OCI-LY1 (cell line): ENCODE measurements at regions not wholly inside any gene's neighbourhood (a gene's known extent, or its start where the extent isn't known, plus 50 kb on each side); places are given as distances from the start of the nearest gene placed in this dataset.

Experiments used
- H2AFZ ChIP-seq: fragments of 200-600 bp; sonication (generic), shearing (Covaris generic); 2 replicates; pipeline ENCODE4 v1.6.0; 2014; ENCODE audit warnings: antibody characterized with exemption, mild to moderate bottlenecking, low read length
- H3F3A ChIP-seq: fragments of 200-600 bp; sonication (generic), shearing (Covaris generic); 2 replicates; pipeline ENCODE4 v1.6.0; 2014; ENCODE audit warnings: mild to moderate bottlenecking, antibody characterized with exemption, low read length, moderate library complexity; ENCODE audit not compliant: insufficient read depth
- H3K27ac ChIP-seq: fragments of 200-600 bp; sonication (generic); 2 replicates; pipeline ENCODE4 v1.5.1; 2014; ENCODE audit warnings: low read length, mixed run types, mild to moderate bottlenecking, low read depth; ENCODE audit not compliant: poor library complexity, severe bottlenecking
- H3K27me3 ChIP-seq: fragments of 200-600 bp; sonication (generic); 2 replicates; pipeline ENCODE4 v1.6.0; 2014; ENCODE audit warnings: antibody characterized with exemption, mild to moderate bottlenecking, low read length, moderate library complexity; ENCODE audit not compliant: insufficient read depth
- H3K36me3 ChIP-seq: fragments of 200-600 bp; sonication (generic); 2 replicates; pipeline ENCODE4 v1.6.1; 2014; ENCODE audit warnings: mild to moderate bottlenecking, antibody characterized with exemption, low read length, moderate library complexity, mixed read lengths; ENCODE audit not compliant: insufficient read depth
- H3K4me1 ChIP-seq: fragments of 200-600 bp; sonication (generic); 2 replicates; pipeline ENCODE4 v1.5.1; 2014; ENCODE audit warnings: mild to moderate bottlenecking, low read length, moderate library complexity; ENCODE audit not compliant: insufficient read depth, severe bottlenecking
- H3K4me2 ChIP-seq: fragments of 200-600 bp; sonication (generic), shearing (Covaris generic); 2 replicates; pipeline ENCODE4 v1.6.1; 2014; ENCODE audit warnings: low read length
- H3K4me3 ChIP-seq: fragments of 200-600 bp; sonication (generic); 2 replicates; pipeline ENCODE4 v1.5.1; 2014; ENCODE audit warnings: low read length, low read depth, mild to moderate bottlenecking, mixed read lengths; ENCODE audit not compliant: poor library complexity, severe bottlenecking
- H3K79me2 ChIP-seq: fragments of 200-600 bp; shearing (Covaris generic); 2 replicates; pipeline ENCODE4 v1.6.1; 2016; ENCODE audit warnings: mixed run types, low read length, mixed read lengths; ENCODE audit not compliant: insufficient read depth
- H3K9ac ChIP-seq: fragments of 200-600 bp; sonication (generic), shearing (Covaris generic); 2 replicates; pipeline ENCODE4 v1.6.1; 2014; ENCODE audit warnings: mild to moderate bottlenecking, low read length, mixed read lengths
- H3K9me2 ChIP-seq: fragments of 200-600 bp; sonication (generic), shearing (Covaris generic); 2 replicates; pipeline ENCODE4 v1.6.1; 2014; ENCODE audit warnings: low read depth, mild to moderate bottlenecking, low read length, mixed read lengths
- H3K9me3 ChIP-seq: fragments of 200-600 bp; shearing (Covaris generic); 2 replicates; pipeline ENCODE4 v1.6.1; 2014; ENCODE audit warnings: low read length, mixed read lengths
- H4K20me1 ChIP-seq: fragments of 200-600 bp; sonication (generic), shearing (Covaris generic); 2 replicates; pipeline ENCODE4 v1.6.0; 2016; ENCODE audit warnings: mild to moderate bottlenecking, low read length; ENCODE audit not compliant: insufficient read depth
- EZH2 ChIP-seq: fragments of 200-600 bp; sonication (generic), shearing (Covaris generic); IDR thresholded peaks from 2 replicates; pipeline ENCODE4 v1.8.0; 2017; ENCODE audit warnings: borderline replicate concordance, mixed run types, mild to moderate bottlenecking, antibody characterized with exemption, low read length, moderate library complexity, mixed read lengths
- TF ChIP-seq, protein P1 (sequence below): fragments of 200-600 bp; sonication (generic), shearing (Covaris generic); IDR thresholded peaks from 2 replicates; pipeline ENCODE4 v1.5.1; 2017; ENCODE audit warnings: mild to moderate bottlenecking, antibody characterized with exemption, low read length, moderate library complexity, mixed read lengths

DNA sequence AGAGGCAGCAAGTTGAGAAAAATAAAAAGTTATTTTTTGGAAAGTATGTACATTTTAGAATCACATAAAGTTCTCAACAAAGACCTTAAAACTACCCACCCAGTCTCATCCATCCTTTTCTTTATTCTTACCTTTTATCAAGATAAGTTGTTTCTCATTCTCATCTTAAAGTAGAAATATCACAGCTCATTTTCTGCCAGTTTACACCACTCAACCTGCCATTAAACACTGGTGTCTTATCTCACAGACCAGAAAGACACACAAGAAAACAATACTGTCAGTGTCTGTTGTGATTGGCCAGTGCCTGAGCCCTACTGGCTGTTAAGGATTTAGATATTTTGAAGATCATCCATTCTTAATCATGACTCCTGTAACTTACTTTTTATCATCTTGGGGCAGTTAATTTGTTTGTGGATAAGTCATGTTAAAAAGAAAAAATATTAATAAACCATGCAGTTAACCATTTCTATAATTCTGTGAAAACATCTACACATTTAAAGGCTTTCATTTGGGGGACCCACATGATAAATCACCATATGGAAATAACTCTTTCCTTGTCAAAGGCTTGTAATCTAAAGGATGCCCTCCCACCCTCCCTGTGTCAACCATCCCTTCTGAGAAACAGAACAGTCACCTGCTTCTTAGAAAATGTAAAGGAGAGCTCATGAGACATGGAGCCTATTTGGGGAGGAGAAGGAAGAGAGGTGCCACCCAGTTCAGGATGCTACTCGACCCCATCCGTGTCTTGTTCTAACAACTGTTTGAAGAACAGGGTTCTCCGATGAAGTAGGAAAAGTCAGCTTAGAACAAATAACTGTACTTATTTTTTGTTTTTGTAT lies 897.2 kb upstream of the INTU start:
- Histone ChIP-seq H3K4me3 (no peak overlapping the region), H3K27ac (no peak overlapping the region), H3K36me3 (no peaks in the 10 kb centered on the region), H3K9ac (no peak overlapping the region), H3K27me3 (no peaks in the 10 kb centered on the region), H3K9me2 (no peaks in the 10 kb centered on the region), H4K20me1 (no peaks in the 10 kb centered on the region), H3K4me2 (no peak overlapping the region), H3K9me3 (no peaks in the 10 kb centered on the region), H2AFZ (no peak overlapping the region), H3F3A (no peaks in the 10 kb centered on the region), H3K79me2 (no peaks in the 10 kb centered on the region), H3K4me1 (no peaks in the 10 kb centered on the region)
- TF ChIP-seq, protein P1, sequence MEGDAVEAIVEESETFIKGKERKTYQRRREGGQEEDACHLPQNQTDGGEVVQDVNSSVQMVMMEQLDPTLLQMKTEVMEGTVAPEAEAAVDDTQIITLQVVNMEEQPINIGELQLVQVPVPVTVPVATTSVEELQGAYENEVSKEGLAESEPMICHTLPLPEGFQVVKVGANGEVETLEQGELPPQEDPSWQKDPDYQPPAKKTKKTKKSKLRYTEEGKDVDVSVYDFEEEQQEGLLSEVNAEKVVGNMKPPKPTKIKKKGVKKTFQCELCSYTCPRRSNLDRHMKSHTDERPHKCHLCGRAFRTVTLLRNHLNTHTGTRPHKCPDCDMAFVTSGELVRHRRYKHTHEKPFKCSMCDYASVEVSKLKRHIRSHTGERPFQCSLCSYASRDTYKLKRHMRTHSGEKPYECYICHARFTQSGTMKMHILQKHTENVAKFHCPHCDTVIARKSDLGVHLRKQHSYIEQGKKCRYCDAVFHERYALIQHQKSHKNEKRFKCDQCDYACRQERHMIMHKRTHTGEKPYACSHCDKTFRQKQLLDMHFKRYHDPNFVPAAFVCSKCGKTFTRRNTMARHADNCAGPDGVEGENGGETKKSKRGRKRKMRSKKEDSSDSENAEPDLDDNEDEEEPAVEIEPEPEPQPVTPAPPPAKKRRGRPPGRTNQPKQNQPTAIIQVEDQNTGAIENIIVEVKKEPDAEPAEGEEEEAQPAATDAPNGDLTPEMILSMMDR: no peak
- TF ChIP-seq EZH2: no peak

DNA sequence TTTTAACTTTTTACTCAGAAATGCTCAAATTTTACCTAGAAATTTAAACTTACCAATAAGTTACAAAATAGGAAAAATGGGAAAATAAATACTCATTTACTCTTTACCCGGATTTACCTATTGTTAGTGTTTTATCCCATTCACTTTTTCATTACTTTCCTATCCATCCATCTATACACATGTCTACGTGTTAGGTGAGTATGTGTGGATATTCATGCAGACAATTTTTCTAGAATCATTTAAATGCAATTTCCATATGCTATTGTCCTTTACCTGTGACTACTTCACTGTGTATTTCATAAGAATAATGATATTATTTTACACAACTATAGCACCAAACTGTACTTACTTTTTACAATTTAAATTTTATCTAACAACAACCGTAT lies 896.6 kb upstream of the INTU start:
- H3K27ac ChIP-seq: no peak overlapping the region
- TF ChIP-seq EZH2: no peak
- TF ChIP-seq, protein P1: no peak
- no peak overlapping the region for H3K4me2 ChIP-seq
- H3K4me1 ChIP-seq: no peaks in the 10 kb centered on the region
- no peak overlapping the region for H3K9ac ChIP-seq
- no peaks in the 10 kb centered on the region for H3K9me3 ChIP-seq
- H3F3A ChIP-seq: no peaks in the 10 kb centered on the region
- H3K36me3 ChIP-seq: no peaks in the 10 kb centered on the region
- no peaks in the 10 kb centered on the region for H3K79me2 ChIP-seq
- H2AFZ ChIP-seq: no peak overlapping the region
- no peaks in the 10 kb centered on the region for H3K27me3 ChIP-seq
- H3K4me3 ChIP-seq: no peak overlapping the region
- H3K9me2 ChIP-seq: no peaks in the 10 kb centered on the region
- H4K20me1 ChIP-seq: no peaks in the 10 kb centered on the region

DNA sequence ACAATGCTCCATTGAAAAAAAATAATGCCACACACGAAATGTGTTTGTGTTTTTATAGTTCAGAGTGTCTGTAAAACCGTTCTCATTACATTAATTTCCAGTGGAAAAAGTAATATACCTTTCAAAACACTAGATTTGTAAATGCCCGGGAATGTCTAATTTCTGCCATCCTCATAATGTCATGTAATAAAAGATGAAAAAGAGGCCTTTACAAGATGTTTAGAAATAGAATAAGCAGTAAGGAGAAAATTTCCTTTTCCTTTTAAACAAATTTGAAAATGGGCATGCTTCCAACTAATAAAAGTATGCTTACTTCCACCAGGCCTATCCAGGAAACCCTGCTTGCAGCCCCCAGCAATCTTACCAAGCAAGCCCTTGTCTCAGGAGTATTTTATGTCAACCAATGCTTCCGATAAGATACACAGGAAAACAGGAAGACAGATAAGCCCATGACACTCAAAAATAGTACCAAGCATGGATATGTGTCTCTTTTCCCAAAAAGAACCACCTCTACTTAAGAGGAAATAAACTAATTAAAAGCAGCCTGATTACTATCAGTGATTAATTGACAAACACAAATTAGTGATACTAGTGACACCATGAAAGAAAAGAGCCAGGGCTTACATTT lies 894.7 kb upstream of the INTU start:
- Histone ChIP-seq H3K79me2 (no peaks in the 10 kb centered on the region), H3K4me3 (no peak overlapping the region), H3K4me1 (no peaks in the 10 kb centered on the region), H3K4me2 (no peak overlapping the region), H3K36me3 (no peaks in the 10 kb centered on the region), H2AFZ (no peak overlapping the region), H4K20me1 (no peaks in the 10 kb centered on the region), H3K9me2 (no peaks in the 10 kb centered on the region), H3K9me3 (no peaks in the 10 kb centered on the region), H3K27ac (no peak overlapping the region), H3F3A (no peaks in the 10 kb centered on the region), H3K27me3 (no peaks in the 10 kb centered on the region), H3K9ac (no peak overlapping the region)
- TF ChIP-seq EZH2: no peak
- TF ChIP-seq, protein P1: no peak
